OCI-LY7 (cell line): ENCODE measurements at regions not wholly inside any gene's neighbourhood (a gene's known extent, or its start where the extent isn't known, plus 50 kb on each side); places are given as distances from the start of the nearest gene placed in this dataset.
"Not testable (repeated sequence)": the region's sequence is repeated elsewhere in the genome, so short reads cannot be mapped to it uniquely, and the experiment has no call there.

Source experiments
- BruUV-seq: library from RNA; stranded (reverse); fragments of 400-500 nt; replicated peaks from 2 replicates; lab custom pipeline; 2021; lab: Mats Ljungman, UMichigan
- CTCF ChIA-PET: fragments of 300-600 bp; sonication (Branson Sonifier 250); formaldehyde crosslinking; loops from one replicate; lab custom pipeline; 2022; ENCODE audit warnings: antibody characterized with exemption; ENCODE audit not compliant: unreplicated experiment; lab: Charles Lee
- POLR2A ChIA-PET: fragments of 300-600 bp; sonication (Branson Sonifier 250); formaldehyde crosslinking; loops from one replicate; lab custom pipeline; 2022; ENCODE audit warnings: antibody characterized with exemption; lab: Charles Lee
- DNase-seq: peaks from one replicate; pipeline ENCODE4 v3.0.0-alpha.2; 2015; ENCODE audit warnings: low spot score
- H2AFZ ChIP-seq: fragments of 200-600 bp; sonication (generic), shearing (Covaris generic); 2 replicates; pipeline ENCODE4 v1.6.1; 2014; ENCODE audit warnings: mild to moderate bottlenecking, antibody characterized with exemption, low read length, moderate library complexity
- H3K27ac ChIP-seq: fragments of 200-600 bp; sonication (generic); 2 replicates; pipeline ENCODE4 v1.5.1; 2014; ENCODE audit warnings: mixed run types, low read depth, mild to moderate bottlenecking, moderate library complexity, low read length, inconsistent platforms; ENCODE audit not compliant: poor library complexity, severe bottlenecking
- H3K36me3 ChIP-seq: fragments of 200-600 bp; sonication (generic); 2 replicates; pipeline ENCODE4 v1.6.1; 2014; ENCODE audit warnings: mild to moderate bottlenecking, antibody characterized with exemption, low read length, moderate library complexity, mixed read lengths; ENCODE audit not compliant: insufficient read depth
- H3K4me1 ChIP-seq: fragments of 200-600 bp; sonication (generic); 2 replicates; pipeline ENCODE4 v1.5.1; 2014; ENCODE audit warnings: mild to moderate bottlenecking, low read length; ENCODE audit not compliant: insufficient read depth, poor library complexity, severe bottlenecking
- H3K4me2 ChIP-seq: fragments of 200-600 bp; sonication (generic); 2 replicates; pipeline ENCODE4 v1.6.1; 2014; ENCODE audit warnings: mild to moderate bottlenecking, low read length
- H3K4me3 ChIP-seq: fragments of 200-600 bp; sonication (generic); 2 replicates; pipeline ENCODE4 v1.5.1; 2014; ENCODE audit warnings: mild to moderate bottlenecking, low read depth, low read length; ENCODE audit not compliant: poor library complexity, severe bottlenecking
- H3K79me2 ChIP-seq: fragments of 200-600 bp; sonication (generic); 2 replicates; pipeline ENCODE4 v1.6.1; 2016; ENCODE audit warnings: low read depth, mild to moderate bottlenecking, low read length, moderate library complexity, mixed read lengths; ENCODE audit not compliant: insufficient read depth
- H3K9me2 ChIP-seq: fragments of 200-600 bp; sonication (generic); 2 replicates; pipeline ENCODE4 v1.6.1; 2016; ENCODE audit warnings: mild to moderate bottlenecking, low read length, mixed read lengths; ENCODE audit not compliant: insufficient read depth
- H3K9me3 ChIP-seq: fragments of 200-600 bp; sonication (generic); 2 replicates; pipeline ENCODE4 v1.6.1; 2014; ENCODE audit warnings: mild to moderate bottlenecking, mixed run types, low read length, mixed read lengths
- H4K20me1 ChIP-seq: fragments of 200-600 bp; sonication (generic); 2 replicates; pipeline ENCODE4 v1.6.1; 2014; ENCODE audit warnings: mild to moderate bottlenecking, antibody characterized with exemption, low read length, moderate library complexity, mixed read lengths; ENCODE audit not compliant: insufficient read depth
- EZH2phosphoT487 ChIP-seq: fragments of 200-600 bp; sonication (generic); IDR thresholded peaks from 2 replicates; pipeline ENCODE4 v1.6.1; 2018; ENCODE audit warnings: low read depth, borderline replicate concordance, mild to moderate bottlenecking, mixed run types, antibody characterized with exemption, low read length, moderate library complexity, mixed read lengths
- intact Hi-C: fragments of 100-400 bp; cut with micrococcal nuclease; formaldehyde crosslinking; loops from one replicate; pipeline ENCODE4 v1.10.0; 2022; ENCODE audit not compliant: unreplicated experiment
- TF ChIP-seq, protein P1 (sequence below): fragments of 200-600 bp; sonication (generic); conservative IDR thresholded peaks from 2 replicates; pipeline ENCODE4 v1.5.1; 2014; ENCODE audit warnings: mild to moderate bottlenecking, antibody characterized with exemption, low read length, moderate library complexity, mixed read lengths

- Histone ChIP-seq H3K27ac (no peak overlapping the region), H4K20me1 (no peaks in the 10 kb centered on the region), H2AFZ (no peak overlapping the region), H3K4me1 (no peaks in the 10 kb centered on the region), H3K9me3 (no peaks in the 10 kb centered on the region), H3K4me2 (no peak overlapping the region), H3K36me3 (no peaks in the 10 kb centered on the region), H3K79me2 (no peaks in the 10 kb centered on the region), H3K9me2 (no peaks in the 10 kb centered on the region), H3K4me3 (no peak overlapping the region)
- TF ChIP-seq EZH2phosphoT487, result no peak
- TF ChIP-seq, protein P1, sequence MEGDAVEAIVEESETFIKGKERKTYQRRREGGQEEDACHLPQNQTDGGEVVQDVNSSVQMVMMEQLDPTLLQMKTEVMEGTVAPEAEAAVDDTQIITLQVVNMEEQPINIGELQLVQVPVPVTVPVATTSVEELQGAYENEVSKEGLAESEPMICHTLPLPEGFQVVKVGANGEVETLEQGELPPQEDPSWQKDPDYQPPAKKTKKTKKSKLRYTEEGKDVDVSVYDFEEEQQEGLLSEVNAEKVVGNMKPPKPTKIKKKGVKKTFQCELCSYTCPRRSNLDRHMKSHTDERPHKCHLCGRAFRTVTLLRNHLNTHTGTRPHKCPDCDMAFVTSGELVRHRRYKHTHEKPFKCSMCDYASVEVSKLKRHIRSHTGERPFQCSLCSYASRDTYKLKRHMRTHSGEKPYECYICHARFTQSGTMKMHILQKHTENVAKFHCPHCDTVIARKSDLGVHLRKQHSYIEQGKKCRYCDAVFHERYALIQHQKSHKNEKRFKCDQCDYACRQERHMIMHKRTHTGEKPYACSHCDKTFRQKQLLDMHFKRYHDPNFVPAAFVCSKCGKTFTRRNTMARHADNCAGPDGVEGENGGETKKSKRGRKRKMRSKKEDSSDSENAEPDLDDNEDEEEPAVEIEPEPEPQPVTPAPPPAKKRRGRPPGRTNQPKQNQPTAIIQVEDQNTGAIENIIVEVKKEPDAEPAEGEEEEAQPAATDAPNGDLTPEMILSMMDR, result no peak
- ChIA-PET POLR2A (no interaction called here), CTCF (no interaction called here)
- no peak for DNase-seq
- BruUV-seq, result no TSS peak
- intact Hi-C loops, result no loop called here
Observed at GRCh38 chr3:191593486-191593885, 132.5 kb downstream of the PYDC2 start.

- CTCF ChIA-PET, H3K4me3 ChIP-seq, H4K20me1 ChIP-seq, BruUV-seq, intact Hi-C loops, H3K9me2 ChIP-seq, H3K4me1 ChIP-seq, H3K9me3 ChIP-seq, H3K27ac ChIP-seq, H3K36me3 ChIP-seq, H3K79me2 ChIP-seq, DNase-seq, H3K4me2 ChIP-seq, H2AFZ ChIP-seq: not testable (repeated sequence)
- POLR2A ChIA-PET, result interaction anchor here (0.6 to 1.0 kb wide), 2 partner anchors 13 to 838 kb away, joined by 3 read pairs; no protein-coding TSS in a partner anchor
Observed at GRCh38 chr3:191615511-191615910, 154.5 kb downstream of the PYDC2 start.

DNA sequence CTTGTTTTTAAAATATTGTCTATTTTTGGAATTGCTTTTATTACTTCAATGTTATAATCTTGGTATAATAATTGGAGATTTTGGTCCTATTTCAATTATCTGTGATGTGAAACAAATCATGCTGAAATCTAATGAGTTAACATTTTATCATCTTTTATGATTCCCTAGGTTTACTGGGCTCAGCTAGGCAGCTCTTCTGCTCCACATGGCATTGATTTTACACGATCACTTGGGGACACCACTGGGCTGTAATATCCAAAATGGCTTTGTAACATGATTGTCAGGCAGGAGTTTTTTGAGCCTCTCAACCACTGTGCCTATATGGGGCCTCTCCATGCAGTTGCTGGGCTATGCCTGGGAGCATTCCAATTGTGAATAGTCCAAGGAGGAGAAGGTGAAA lies 163.3 kb downstream of the PYDC2 start:
- BruUV-seq, result no TSS peak
- H4K20me1 ChIP-seq, result no peaks in the 10 kb centered on the region
- no peak for DNase-seq
- no peaks in the 10 kb centered on the region for H3K36me3 ChIP-seq
- H3K79me2 ChIP-seq, result no peaks in the 10 kb centered on the region
- ChIA-PET CTCF (no interaction called here), POLR2A (no interaction called here)
- no peak overlapping the region for H3K4me3 ChIP-seq
- no peaks in the 10 kb centered on the region for H3K4me1 ChIP-seq
- H3K4me2 ChIP-seq, result no peak overlapping the region
- intact Hi-C loops, result no loop called here
- no peaks in the 10 kb centered on the region for H3K9me2 ChIP-seq
- no peak overlapping the region for H2AFZ ChIP-seq
- no peak for TF ChIP-seq EZH2phosphoT487
- TF ChIP-seq, protein P1, result no peak
- H3K27ac ChIP-seq, result no peak overlapping the region
- H3K9me3 ChIP-seq, result no peaks in the 10 kb centered on the region
